A673 (cell line): ENCODE measurements at regions not wholly inside any gene's neighbourhood (a gene's known extent, or its start where the extent isn't known, plus 50 kb on each side); places are given as distances from the start of the nearest gene placed in this dataset.
"Not testable (repeated sequence)": the region's sequence is repeated elsewhere in the genome, so short reads cannot be mapped to it uniquely, and the experiment has no call there.

ENCODE experiments used
- CTCF ChIP-seq: fragments of 300-800, 200-600 bp; sonication (generic); conservative IDR thresholded peaks from 2 replicates; pipeline ENCODE4 v1.5.1; 2017; ENCODE audit warnings: low read depth, mild to moderate bottlenecking, antibody characterized with exemption, low read length, moderate library complexity, mixed read lengths
- EZH2 ChIP-seq: fragments of 200-600 bp; sonication (generic); IDR thresholded peaks from 2 replicates; pipeline ENCODE4 v1.6.1; 2017; ENCODE audit warnings: borderline replicate concordance, low read depth, mild to moderate bottlenecking, mixed read lengths, antibody characterized with exemption, low read length; ENCODE audit not compliant: poor library complexity, severe bottlenecking

- TF ChIP-seq EZH2, CTCF: not testable (repeated sequence)
Measured at GRCh38 chr2:116806505-116806904, 1008.0 kb upstream of the DDX18 start.
